ENCODE measurements at regions not wholly inside any gene's neighbourhood (a gene's known extent, or its start where the extent isn't known, plus 50 kb on each side); places are given as distances from the start of the nearest gene placed in this dataset.
A peak's percentile ranks its signal among the peaks of the same experiment; 100 is the strongest.

GRCh38 chr20:58571693-58572427, 56.7 kb upstream of the APCDD1L start:
- Histone ChIP-seq H3K36me3 (no peaks in the 10 kb centered on the region), H3K27me3 (no peaks in the 10 kb centered on the region), H3K27ac (peak overlapping the region in 3 of 4 donors; percentile 40 to 45 (median 40)), H3K4me1 (peaks cover 0 to 29% (median 0%) of the 10 kb centered on the region in 3 donors), H3K4me3 (no peak overlapping the region), H3K9me3 (no peaks in the 10 kb centered on the region)
- TF ChIP-seq, protein P1, sequence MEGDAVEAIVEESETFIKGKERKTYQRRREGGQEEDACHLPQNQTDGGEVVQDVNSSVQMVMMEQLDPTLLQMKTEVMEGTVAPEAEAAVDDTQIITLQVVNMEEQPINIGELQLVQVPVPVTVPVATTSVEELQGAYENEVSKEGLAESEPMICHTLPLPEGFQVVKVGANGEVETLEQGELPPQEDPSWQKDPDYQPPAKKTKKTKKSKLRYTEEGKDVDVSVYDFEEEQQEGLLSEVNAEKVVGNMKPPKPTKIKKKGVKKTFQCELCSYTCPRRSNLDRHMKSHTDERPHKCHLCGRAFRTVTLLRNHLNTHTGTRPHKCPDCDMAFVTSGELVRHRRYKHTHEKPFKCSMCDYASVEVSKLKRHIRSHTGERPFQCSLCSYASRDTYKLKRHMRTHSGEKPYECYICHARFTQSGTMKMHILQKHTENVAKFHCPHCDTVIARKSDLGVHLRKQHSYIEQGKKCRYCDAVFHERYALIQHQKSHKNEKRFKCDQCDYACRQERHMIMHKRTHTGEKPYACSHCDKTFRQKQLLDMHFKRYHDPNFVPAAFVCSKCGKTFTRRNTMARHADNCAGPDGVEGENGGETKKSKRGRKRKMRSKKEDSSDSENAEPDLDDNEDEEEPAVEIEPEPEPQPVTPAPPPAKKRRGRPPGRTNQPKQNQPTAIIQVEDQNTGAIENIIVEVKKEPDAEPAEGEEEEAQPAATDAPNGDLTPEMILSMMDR (IDR thresholded peaks at IDR 0.05): no peak
- peak; percentile 10 for ATAC-seq
- 61% methylated on average over 12 to 16 of the region's 16 CpGs for WGBS, 2 donors (ENCODE audit: low coverage in 1 of 2)

DNA sequence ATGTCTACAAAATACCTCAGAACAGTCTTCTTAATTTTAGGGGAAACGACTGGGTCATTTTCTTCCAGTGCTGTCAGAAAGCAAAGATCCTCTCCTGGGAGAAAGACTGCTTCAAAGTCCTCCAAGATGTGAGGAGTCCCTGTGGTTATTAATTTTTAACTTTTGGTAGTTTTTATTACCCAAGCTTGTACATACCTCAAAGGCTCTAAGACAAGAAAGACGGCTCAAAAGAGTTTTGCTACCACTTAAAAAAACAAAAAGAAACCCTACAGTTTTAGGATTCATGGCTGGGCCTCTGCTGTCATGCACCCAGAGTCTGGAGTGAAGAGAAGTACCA, 56.1 kb upstream of the APCDD1L start:
- H3K36me3 ChIP-seq: no peaks in the 10 kb centered on the region
- no peaks in the 10 kb centered on the region for H3K9me3 ChIP-seq
- peaks cover 0 to 29% (median 0%) of the 10 kb centered on the region in 3 donors for H3K4me1 ChIP-seq
- H3K27ac ChIP-seq: peak overlapping the region in 2 of 4 donors; percentile 40
- no peaks in the 10 kb centered on the region for H3K27me3 ChIP-seq
- ATAC-seq: no peak
- WGBS, 2 donors (ENCODE audit: low coverage in 1 of 2): 51 to 64% methylated on average over 2 of the region's 2 CpGs
- TF ChIP-seq, protein P1 (IDR thresholded peaks at IDR 0.05): no peak
- no peak for TF ChIP-seq POLR2A (IDR thresholded peaks at IDR 0.05)
- no peak for TF ChIP-seq POLR2AphosphoS5 (IDR thresholded peaks at IDR 0.05)
- TF ChIP-seq EP300 (IDR thresholded peaks at IDR 0.05): no peak
- H3K4me3 ChIP-seq: no peak overlapping the region

GRCh38 chr20:58570204-58570859, 55.1 kb upstream of the APCDD1L start:
- no peaks in the 10 kb centered on the region for H3K27me3 ChIP-seq
- peak overlapping the region in 2 of 4 donors; percentile 37 to 40 for H3K27ac ChIP-seq
- H3K9me3 ChIP-seq: no peaks in the 10 kb centered on the region

DNA sequence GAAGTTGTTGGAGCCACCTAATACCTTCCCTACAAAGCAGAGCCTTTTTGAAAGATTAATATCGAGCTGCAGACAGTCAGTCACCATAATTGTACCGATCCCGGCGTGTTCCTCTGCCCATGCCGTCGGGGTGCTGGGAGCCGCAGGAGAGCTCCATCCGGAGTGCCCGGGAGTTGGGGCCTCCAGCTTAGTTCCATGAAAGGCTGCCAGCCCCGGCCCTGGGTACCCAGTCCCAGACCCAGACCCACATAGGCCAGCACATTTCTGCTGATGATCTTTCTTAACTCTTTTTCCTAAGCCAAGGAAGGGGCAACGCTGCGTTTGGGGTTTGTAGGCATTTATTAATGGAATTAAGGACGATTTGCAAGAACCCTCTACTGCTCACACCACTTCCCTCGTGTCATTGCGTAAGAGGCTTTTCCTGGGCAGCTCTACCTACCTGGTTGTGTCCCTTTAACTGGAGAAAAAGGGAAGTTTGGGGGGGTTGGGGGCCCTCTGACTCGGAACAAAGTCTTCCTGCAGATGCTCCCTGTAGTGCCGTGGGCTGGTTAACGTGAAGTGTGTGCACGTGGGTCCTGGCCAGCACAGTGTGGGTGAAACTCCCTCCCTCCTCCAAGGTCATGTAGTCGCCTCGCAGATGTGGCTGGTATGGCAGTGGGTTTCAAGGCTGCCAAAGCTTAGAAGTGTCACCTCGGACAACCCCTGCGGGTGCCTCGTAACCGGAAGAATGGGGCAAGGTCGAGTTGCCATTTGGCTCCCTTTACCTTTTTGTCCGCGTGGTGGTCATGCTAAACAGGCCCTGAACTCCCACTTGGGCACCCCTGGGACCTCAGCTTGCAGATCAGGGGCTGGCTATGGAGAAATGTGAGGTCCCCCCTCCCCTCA, 54.3 kb upstream of the APCDD1L start:
- H3K36me3 ChIP-seq: no peaks in the 10 kb centered on the region
- H3K27me3 ChIP-seq: no peaks in the 10 kb centered on the region
- no peak for TF ChIP-seq EP300 (IDR thresholded peaks at IDR 0.05)
- TF ChIP-seq POLR2AphosphoS5 (IDR thresholded peaks at IDR 0.05): no peak
- TF ChIP-seq POLR2A (IDR thresholded peaks at IDR 0.05): no peak
- TF ChIP-seq, protein P1 (IDR thresholded peaks at IDR 0.05): no peak
- peaks cover 0 to 29% (median 0%) of the 10 kb centered on the region in 3 donors for H3K4me1 ChIP-seq
- WGBS, 2 donors (ENCODE audit: low coverage in 1 of 2): 70 to 85% methylated on average over 13 to 15 of the region's 28 CpGs
- H3K27ac ChIP-seq: no peak overlapping the region
- H3K9me3 ChIP-seq: no peaks in the 10 kb centered on the region
- H3K4me3 ChIP-seq: no peak overlapping the region
- no peak for ATAC-seq

More at GRCh38 chr20:58570204-58570859, 55.1 kb upstream of the APCDD1L start:
- no peak for ATAC-seq
- H3K36me3 ChIP-seq: no peaks in the 10 kb centered on the region
- no peak overlapping the region for H3K4me3 ChIP-seq
- 33 to 62% methylated on average over 10 to 12 of the region's 15 CpGs for WGBS, 2 donors (ENCODE audit: low coverage in 1 of 2)
- H3K4me1 ChIP-seq: peaks cover 0 to 29% (median 0%) of the 10 kb centered on the region in 3 donors
- no peak for TF ChIP-seq POLR2AphosphoS5 (IDR thresholded peaks at IDR 0.05)
- TF ChIP-seq POLR2A (IDR thresholded peaks at IDR 0.05): no peak
- TF ChIP-seq, protein P1 (IDR thresholded peaks at IDR 0.05): no peak
- TF ChIP-seq EP300 (IDR thresholded peaks at IDR 0.05): no peak

Measured in gastroesophageal sphincter (tissue), 4 donors.